ENCODE measurements at regions not wholly inside any gene's neighbourhood (a gene's known extent, or its start where the extent isn't known, plus 50 kb on each side); places are given as distances from the start of the nearest gene placed in this dataset.

DNA sequence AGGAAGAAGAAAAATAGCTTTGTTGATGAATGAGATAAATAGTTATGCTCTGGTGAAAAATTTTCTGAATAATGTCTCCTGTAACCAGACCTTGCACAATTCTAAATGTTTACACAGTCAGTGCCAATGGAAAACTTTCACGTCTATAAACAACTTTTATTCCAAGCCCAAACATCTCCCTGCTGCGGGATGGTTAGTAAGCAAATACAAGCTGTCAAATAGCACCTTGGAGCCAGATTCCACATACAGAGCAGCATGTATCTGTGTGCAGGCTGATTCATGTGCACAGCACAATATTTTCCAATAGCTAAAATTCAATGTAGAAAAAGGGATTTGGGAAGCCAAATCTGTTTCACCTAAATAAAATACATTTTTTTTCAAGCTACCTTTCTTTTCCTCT lies 813.3 kb downstream of the HACE1 start (continued):
- TF ChIP-seq SMC3 (IDR thresholded peaks at IDR 0.05; ENCODE audit: low read depth, low read length): no peak

DNA sequence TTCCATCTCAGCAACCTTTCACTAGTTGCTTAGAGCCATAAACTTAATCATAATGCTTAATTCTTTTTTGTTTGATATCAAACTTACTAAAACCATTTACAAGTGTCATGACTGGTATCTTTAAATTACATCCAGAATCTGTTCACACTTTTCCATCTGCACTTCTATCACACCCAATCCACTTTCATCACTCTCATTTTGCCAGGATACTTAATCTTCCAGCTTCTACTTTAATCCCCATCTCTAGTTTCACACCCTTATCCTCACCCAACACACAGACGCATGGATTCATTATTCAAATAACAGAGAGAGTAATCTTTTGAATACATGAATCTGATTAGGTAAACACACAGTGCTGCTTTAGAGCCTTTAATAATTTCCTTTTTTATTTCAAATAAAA lies 828.4 kb downstream of the HACE1 start:
- ChIA-PET CTCF (no interaction called here), POLR2A (no interaction called here)
- Histone ChIP-seq H3K9me2 (no peaks in the 10 kb centered on the region), H3K9ac (no peak overlapping the region), H3K4me1 (ENCODE audit: control insufficient read depth in 1 of 2, insufficient read depth in 2 of 2, low read depth in 1 of 2, low read length in 1 of 2) (no peaks in the 10 kb centered on the region; a peak in 1 of 4 replicates), H3K27me3 (ENCODE audit: insufficient read depth) (no peaks in the 10 kb centered on the region), H3K9me3 (no peaks in the 10 kb centered on the region), H2AFZ (ENCODE audit: low read depth) (no peak overlapping the region), H3F3A (replicated peaks; ENCODE audit: insufficient read depth) (no peaks in the 10 kb centered on the region), H3K79me2 (ENCODE audit: insufficient read depth) (no peaks in the 10 kb centered on the region), H3K27ac (ENCODE audit: low read depth in 2 of 2, low read length in 1 of 2) (no peak overlapping the region), H3K4me2 (no peak overlapping the region), H4K20me1 (ENCODE audit: insufficient read depth) (no peaks in the 10 kb centered on the region), H3K4me3 (ENCODE audit: low read depth in 2 of 2, low read length in 1 of 2) (no peak overlapping the region), H3K36me3 (replicated peaks in 1 of 2; ENCODE audit: control insufficient read depth in 1 of 2, insufficient read depth in 2 of 2, low read length in 1 of 2) (no peaks in the 10 kb centered on the region)
- WGBS (ENCODE audit: low lambda C conversion rate): 90% methylated on average over 1 of the region's 1 CpG
- TF ChIP-seq NFIC (IDR thresholded peaks at IDR 0.05; ENCODE audit: borderline replicate concordance): no peak
- TF ChIP-seq TEAD4 (IDR thresholded peaks at IDR 0.05; ENCODE audit: borderline replicate concordance, insufficient read depth): no peak
- TF ChIP-seq EP300 (IDR thresholded peaks at IDR 0.05; ENCODE audit: borderline replicate concordance in 1 of 2, low read depth in 1 of 2, low read length in 1 of 2): no peak
- no peak for TF ChIP-seq REST (IDR thresholded peaks at IDR 0.05; ENCODE audit: low read depth, low read length)
- no peak for TF ChIP-seq RFX5 (IDR thresholded peaks at IDR 0.05; ENCODE audit: low read length)
- TF ChIP-seq ELF1 (IDR thresholded peaks at IDR 0.05): no peak
- TF ChIP-seq FOXM1 (IDR thresholded peaks at IDR 0.05; ENCODE audit: low read depth): no peak
- no peak for TF ChIP-seq SMC3 (IDR thresholded peaks at IDR 0.05; ENCODE audit: low read depth, low read length)
- no peak for TF ChIP-seq RAD21 (IDR thresholded peaks at IDR 0.05; ENCODE audit: low read length)
- TF ChIP-seq, protein P1, sequence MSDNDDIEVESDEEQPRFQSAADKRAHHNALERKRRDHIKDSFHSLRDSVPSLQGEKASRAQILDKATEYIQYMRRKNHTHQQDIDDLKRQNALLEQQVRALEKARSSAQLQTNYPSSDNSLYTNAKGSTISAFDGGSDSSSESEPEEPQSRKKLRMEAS (IDR thresholded peaks at IDR 0.05; ENCODE audit: low read depth): no peak
- TF ChIP-seq GATA2 (CRISPR knock-in tag; IDR thresholded peaks at IDR 0.05): no peak
- DNase-seq: no peak

- Histone ChIP-seq H3K27ac (ENCODE audit: low read depth in 2 of 2, low read length in 1 of 2) (no peak overlapping the region), H3K79me2 (ENCODE audit: insufficient read depth) (no peaks in the 10 kb centered on the region), H3K9ac (no peak overlapping the region), H3K9me2 (no peaks in the 10 kb centered on the region), H3K4me2 (no peak overlapping the region), H3F3A (replicated peaks; ENCODE audit: insufficient read depth) (no peaks in the 10 kb centered on the region), H3K4me1 (ENCODE audit: control insufficient read depth in 1 of 2, insufficient read depth in 2 of 2, low read depth in 1 of 2, low read length in 1 of 2) (no peaks in the 10 kb centered on the region; a peak in 1 of 4 replicates), H2AFZ (ENCODE audit: low read depth) (no peak overlapping the region), H3K9me3 (no peaks in the 10 kb centered on the region), H3K36me3 (replicated peaks in 1 of 2; ENCODE audit: control insufficient read depth in 1 of 2, insufficient read depth in 2 of 2, low read length in 1 of 2) (no peaks in the 10 kb centered on the region), H3K4me3 (ENCODE audit: low read depth in 2 of 2, low read length in 1 of 2) (no peak overlapping the region), H4K20me1 (ENCODE audit: insufficient read depth) (no peaks in the 10 kb centered on the region), H3K27me3 (ENCODE audit: insufficient read depth) (no peaks in the 10 kb centered on the region)
- CTCF ChIA-PET: no interaction called here
- DNase-seq: no peak
- POLR2A ChIA-PET: no interaction called here
- no peak for TF ChIP-seq NRF1 (IDR thresholded peaks at IDR 0.05; ENCODE audit: low read depth, low read length)
- TF ChIP-seq TCF12 (IDR thresholded peaks at IDR 0.05): no peak
- no peak for TF ChIP-seq GATA2 (CRISPR knock-in tag; IDR thresholded peaks at IDR 0.05)
- no peak for TF ChIP-seq TEAD4 (IDR thresholded peaks at IDR 0.05; ENCODE audit: borderline replicate concordance, insufficient read depth)
- TF ChIP-seq RAD21 (IDR thresholded peaks at IDR 0.05; ENCODE audit: low read length): no peak
- TF ChIP-seq TAF1 (IDR thresholded peaks at IDR 0.05; ENCODE audit: borderline replicate concordance, low read depth, low read length): no peak
- no peak for TF ChIP-seq SIN3A (IDR thresholded peaks at IDR 0.05; ENCODE audit: borderline replicate concordance, low read depth, low read length)
- TF ChIP-seq, protein P2, sequence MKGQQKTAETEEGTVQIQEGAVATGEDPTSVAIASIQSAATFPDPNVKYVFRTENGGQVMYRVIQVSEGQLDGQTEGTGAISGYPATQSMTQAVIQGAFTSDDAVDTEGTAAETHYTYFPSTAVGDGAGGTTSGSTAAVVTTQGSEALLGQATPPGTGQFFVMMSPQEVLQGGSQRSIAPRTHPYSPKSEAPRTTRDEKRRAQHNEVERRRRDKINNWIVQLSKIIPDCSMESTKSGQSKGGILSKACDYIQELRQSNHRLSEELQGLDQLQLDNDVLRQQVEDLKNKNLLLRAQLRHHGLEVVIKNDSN (IDR thresholded peaks at IDR 0.05; ENCODE audit: borderline replicate concordance, low read depth): no peak
- TF ChIP-seq, protein P3, sequence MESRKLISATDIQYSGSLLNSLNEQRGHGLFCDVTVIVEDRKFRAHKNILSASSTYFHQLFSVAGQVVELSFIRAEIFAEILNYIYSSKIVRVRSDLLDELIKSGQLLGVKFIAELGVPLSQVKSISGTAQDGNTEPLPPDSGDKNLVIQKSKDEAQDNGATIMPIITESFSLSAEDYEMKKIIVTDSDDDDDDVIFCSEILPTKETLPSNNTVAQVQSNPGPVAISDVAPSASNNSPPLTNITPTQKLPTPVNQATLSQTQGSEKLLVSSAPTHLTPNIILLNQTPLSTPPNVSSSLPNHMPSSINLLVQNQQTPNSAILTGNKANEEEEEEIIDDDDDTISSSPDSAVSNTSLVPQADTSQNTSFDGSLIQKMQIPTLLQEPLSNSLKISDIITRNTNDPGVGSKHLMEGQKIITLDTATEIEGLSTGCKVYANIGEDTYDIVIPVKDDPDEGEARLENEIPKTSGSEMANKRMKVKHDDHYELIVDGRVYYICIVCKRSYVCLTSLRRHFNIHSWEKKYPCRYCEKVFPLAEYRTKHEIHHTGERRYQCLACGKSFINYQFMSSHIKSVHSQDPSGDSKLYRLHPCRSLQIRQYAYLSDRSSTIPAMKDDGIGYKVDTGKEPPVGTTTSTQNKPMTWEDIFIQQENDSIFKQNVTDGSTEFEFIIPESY (IDR thresholded peaks at IDR 0.05; ENCODE audit: borderline replicate concordance, low read depth): no peak
- TF ChIP-seq CHD2 (IDR thresholded peaks at IDR 0.05; ENCODE audit: low read length, partially characterized antibody): no peak
- TF ChIP-seq MXI1 (IDR thresholded peaks at IDR 0.05; ENCODE audit: low read depth, low read length): no peak
- TF ChIP-seq FOXM1 (IDR thresholded peaks at IDR 0.05; ENCODE audit: low read depth): no peak
- no peak for TF ChIP-seq RCOR1 (IDR thresholded peaks at IDR 0.05; ENCODE audit: low read length)
Observed at GRCh38 chr6:104022126-104022525, 837.6 kb downstream of the HACE1 start.
